NOMO-1 treated with DMSO at 0.1 percent for 48 hours (cell line): ENCODE measurements at regions not wholly inside any gene's neighbourhood (a gene's known extent, or its start where the extent isn't known, plus 50 kb on each side); places are given as distances from the start of the nearest gene placed in this dataset.
A peak's percentile ranks its signal among the peaks of the same experiment; 100 is the strongest.

Experiments
- DNase-seq: peaks from one replicate; lab custom pipeline; 2025; ENCODE audit not compliant: unreplicated experiment; lab: John Stamatoyannopoulos, UW

- peak; percentile 42 for DNase-seq
Measured at GRCh38 chr2:146228466-146229058, 1616.3 kb upstream of the ACVR2A start.

- DNase-seq = peak; percentile 10
Measured at GRCh38 chr2:146228020-146228393, 1616.8 kb upstream of the ACVR2A start.

GRCh38 chr2:146227152-146228019 is 1617.4 kb upstream of the ACVR2A start:
- no peak for DNase-seq

GRCh38 chr2:146226077-146226476 is 1618.8 kb upstream of the ACVR2A start:
- DNase-seq = no peak

GRCh38 chr2:146221826-146222225 is 1623.0 kb upstream of the ACVR2A start:
- no peak for DNase-seq

GRCh38 chr2:146220957-146221356 is 1623.9 kb upstream of the ACVR2A start:
- DNase-seq = no peak

- no peak for DNase-seq
Measured at GRCh38 chr2:146214394-146214929, 1630.4 kb upstream of the ACVR2A start.

- no peak for DNase-seq
Measured at GRCh38 chr2:146213674-146214073, 1631.2 kb upstream of the ACVR2A start.

- no peak for DNase-seq
Measured at GRCh38 chr2:146212602-146213001, 1632.2 kb upstream of the ACVR2A start.

GRCh38 chr2:146209842-146210275 is 1635.0 kb upstream of the ACVR2A start:
- DNase-seq = peak; percentile 90

- no peak for DNase-seq
Measured at GRCh38 chr2:146207901-146208300, 1636.9 kb upstream of the ACVR2A start.

GRCh38 chr2:146207417-146207816 is 1637.4 kb upstream of the ACVR2A start:
- no peak for DNase-seq

GRCh38 chr2:146203064-146203624 is 1641.7 kb upstream of the ACVR2A start:
- no peak for DNase-seq

GRCh38 chr2:146193619-146194018 is 1651.2 kb upstream of the ACVR2A start:
- DNase-seq = no peak

GRCh38 chr2:146189541-146189940 is 1655.3 kb upstream of the ACVR2A start:
- no peak for DNase-seq

GRCh38 chr2:146173934-146174333 is 1654.0 kb upstream of the ZEB2 start:
- DNase-seq = no peak

GRCh38 chr2:146161256-146161882 is 1641.5 kb upstream of the ZEB2 start:
- no peak for DNase-seq

- DNase-seq = no peak
Measured at GRCh38 chr2:146158072-146158674, 1638.3 kb upstream of the ZEB2 start.

- no peak for DNase-seq
Measured at GRCh38 chr2:146147448-146148012, 1627.6 kb upstream of the ZEB2 start.

GRCh38 chr2:146143971-146144370 is 1624.1 kb upstream of the ZEB2 start:
- DNase-seq = peak; percentile 58

GRCh38 chr2:146138820-146139219 is 1618.9 kb upstream of the ZEB2 start:
- DNase-seq = no peak
